ENCODE measurements at regions not wholly inside any gene's neighbourhood (a gene's known extent, or its start where the extent isn't known, plus 50 kb on each side); places are given as distances from the start of the nearest gene placed in this dataset.

DNA sequence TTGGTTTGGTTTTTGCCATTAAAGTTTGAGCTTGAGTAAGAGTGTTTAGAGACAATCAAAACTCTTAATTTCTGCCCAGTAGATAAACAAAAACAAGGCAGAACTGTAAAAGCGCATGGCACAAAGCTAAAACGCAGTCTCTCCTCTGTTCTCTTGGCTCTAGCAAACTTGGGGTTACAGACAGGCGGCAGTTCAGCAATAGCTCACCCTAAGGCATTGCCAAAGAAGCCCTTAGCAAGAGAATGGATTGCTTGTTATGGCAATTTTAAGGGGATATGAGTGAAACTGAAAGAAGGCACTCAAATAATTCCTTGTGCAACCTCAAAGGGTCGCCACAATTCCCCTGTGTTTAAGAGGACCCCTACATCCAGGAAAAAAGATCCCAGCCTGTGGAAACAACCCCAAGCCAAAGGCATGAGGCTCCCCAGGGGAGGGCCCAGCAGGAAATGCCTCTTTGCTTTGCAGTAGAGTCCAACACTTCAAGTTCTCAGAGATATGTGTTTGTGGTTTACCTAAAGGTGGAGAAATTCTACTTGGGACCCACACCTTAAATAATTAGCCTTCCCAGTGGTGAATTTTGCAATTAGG lies 317.0 kb upstream of the MPDZ start:
- Mint-ChIP-seq H3K36me3 (ENCODE audit: low read depth) (no peaks in the 10 kb centered on the region), H3K4me1 (ENCODE audit: low read depth) (no peaks in the 10 kb centered on the region), H3K27ac (no peak overlapping the region), H3K4me3 (no peak overlapping the region), H3K9me3 (ENCODE audit: insufficient read depth) (no peaks in the 10 kb centered on the region), H3K27me3 (ENCODE audit: low read depth) (no peaks in the 10 kb centered on the region)
- ChIA-PET CTCF (no interaction called here), POLR2A (no interaction called here)
- ATAC-seq (no peak), DNase-seq (no peak)

DNA sequence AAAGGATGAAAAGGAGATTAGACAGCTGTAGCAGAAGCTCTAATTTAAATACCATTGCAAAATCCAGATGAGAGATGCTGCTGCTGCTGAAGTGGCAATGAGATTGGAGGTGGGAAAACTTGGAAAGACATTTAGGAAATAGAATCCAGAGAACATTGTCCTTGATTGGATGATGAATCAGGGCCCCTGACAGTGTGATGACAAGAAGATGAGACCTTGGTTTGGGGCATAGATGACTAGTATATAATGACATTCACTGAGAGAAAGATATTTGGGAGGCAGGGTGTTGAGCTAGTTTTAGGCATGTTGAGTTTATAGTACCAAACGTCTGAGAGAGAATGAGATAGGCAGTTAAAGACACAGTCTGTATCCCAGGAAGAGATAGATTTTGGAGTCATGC lies 311.5 kb upstream of the MPDZ start:
- ChIA-PET CTCF (no interaction called here), POLR2A (no interaction called here)
- no peaks in the 10 kb centered on the region for H3K36me3 Mint-ChIP-seq (ENCODE audit: low read depth)
- no peaks in the 10 kb centered on the region for H3K27me3 Mint-ChIP-seq (ENCODE audit: low read depth)
- H3K9me3 Mint-ChIP-seq (ENCODE audit: insufficient read depth), result no peaks in the 10 kb centered on the region
- no peaks in the 10 kb centered on the region for H3K4me1 Mint-ChIP-seq (ENCODE audit: low read depth)
- DNase-seq, result no peak
- ATAC-seq, result no peak
- no peak overlapping the region for H3K4me3 Mint-ChIP-seq
- H3K27ac Mint-ChIP-seq, result no peak overlapping the region

DNA sequence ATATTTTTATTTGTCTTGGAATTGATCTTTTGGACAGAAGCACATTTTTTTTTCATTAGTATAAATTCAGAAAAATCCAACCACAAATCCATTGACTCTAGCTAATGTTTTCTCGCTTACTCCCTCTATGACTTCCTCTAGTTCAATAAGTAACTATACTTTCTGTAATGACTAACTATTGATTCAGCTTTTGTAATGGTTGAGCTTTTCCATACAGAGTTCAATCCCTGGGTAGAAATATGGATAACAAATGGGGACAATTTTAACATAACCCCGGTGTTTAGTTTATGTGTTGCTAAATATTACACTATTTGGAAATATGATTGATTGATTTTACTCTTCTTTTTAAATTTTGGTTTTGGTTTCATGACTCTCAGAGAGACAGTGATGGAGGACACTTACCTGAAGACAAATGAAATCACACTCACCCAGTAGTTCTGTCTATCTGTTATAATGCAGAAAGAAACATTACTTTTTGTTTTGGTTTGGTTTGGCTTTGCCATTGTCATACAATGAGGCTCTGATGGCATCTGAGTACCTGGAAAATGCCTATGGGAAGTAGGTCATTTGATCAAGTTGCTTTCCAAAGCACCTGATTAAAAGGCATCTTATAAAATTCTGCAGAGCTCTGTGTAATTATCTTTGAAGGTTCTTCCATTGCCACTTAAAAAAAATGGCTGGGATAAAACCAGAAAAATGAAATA lies 309.7 kb upstream of the MPDZ start:
- Mint-ChIP-seq H3K27me3 (ENCODE audit: low read depth) (no peaks in the 10 kb centered on the region), H3K27ac (no peak overlapping the region), H3K9me3 (ENCODE audit: insufficient read depth) (no peaks in the 10 kb centered on the region), H3K4me3 (no peak overlapping the region), H3K36me3 (ENCODE audit: low read depth) (no peaks in the 10 kb centered on the region), H3K4me1 (ENCODE audit: low read depth) (no peaks in the 10 kb centered on the region)
- ChIA-PET CTCF (no interaction called here), POLR2A (no interaction called here)
- ATAC-seq, result no peak
- DNase-seq, result no peak

DNA sequence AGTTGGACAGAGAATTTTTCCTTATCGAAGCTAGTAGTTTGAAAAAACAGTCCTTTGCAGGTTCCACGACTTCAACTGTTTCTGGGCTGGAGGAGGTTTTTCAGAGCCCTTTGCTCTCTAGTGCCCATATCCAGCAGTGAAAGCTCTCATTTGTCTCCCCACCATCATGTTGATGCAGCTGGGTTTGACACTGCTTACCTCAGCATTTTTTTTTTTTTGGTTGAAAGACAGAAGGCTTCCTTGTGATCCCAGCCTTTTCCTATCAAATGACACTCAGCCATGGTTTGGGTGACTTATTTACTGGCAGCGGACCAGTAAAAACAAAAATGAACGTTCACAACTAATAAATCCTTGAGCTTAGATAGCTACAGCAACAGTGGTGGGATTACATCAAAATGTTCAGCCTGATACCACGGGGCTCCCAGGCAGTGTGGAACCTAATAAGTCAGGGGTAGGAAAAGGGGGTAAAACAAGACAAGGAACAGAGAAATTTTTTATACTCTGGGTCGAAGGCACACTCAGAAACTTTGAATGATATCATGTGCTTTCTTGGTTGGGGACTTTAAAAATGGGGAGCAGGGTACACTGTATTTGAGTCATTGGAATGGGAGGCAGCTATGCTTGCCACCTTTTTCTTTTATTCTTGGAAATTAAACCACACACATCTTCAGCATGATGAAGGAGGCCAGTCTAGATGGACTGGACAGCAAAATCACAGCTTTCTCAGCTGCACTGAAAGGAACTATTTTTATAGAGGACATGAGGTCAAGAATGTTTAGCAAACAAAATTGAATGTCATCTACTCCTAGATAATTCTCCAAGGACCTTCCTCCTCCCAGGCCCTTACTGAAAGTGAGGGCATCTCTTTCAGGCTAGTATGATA lies 308.9 kb upstream of the MPDZ start:
- ChIA-PET POLR2A (no interaction called here), CTCF (interaction anchor here (0.7 kb wide), 1 partner anchor 262 kb away, joined by 3 read pairs; no protein-coding TSS in a partner anchor)
- no peak for DNase-seq
- no peak for ATAC-seq
- H3K4me3 Mint-ChIP-seq, result no peak overlapping the region
- H3K36me3 Mint-ChIP-seq (ENCODE audit: low read depth), result no peaks in the 10 kb centered on the region
- no peaks in the 10 kb centered on the region for H3K4me1 Mint-ChIP-seq (ENCODE audit: low read depth)
- H3K27ac Mint-ChIP-seq, result no peak overlapping the region
- H3K9me3 Mint-ChIP-seq (ENCODE audit: insufficient read depth), result no peaks in the 10 kb centered on the region
- H3K27me3 Mint-ChIP-seq (ENCODE audit: low read depth), result no peaks in the 10 kb centered on the region

DNA sequence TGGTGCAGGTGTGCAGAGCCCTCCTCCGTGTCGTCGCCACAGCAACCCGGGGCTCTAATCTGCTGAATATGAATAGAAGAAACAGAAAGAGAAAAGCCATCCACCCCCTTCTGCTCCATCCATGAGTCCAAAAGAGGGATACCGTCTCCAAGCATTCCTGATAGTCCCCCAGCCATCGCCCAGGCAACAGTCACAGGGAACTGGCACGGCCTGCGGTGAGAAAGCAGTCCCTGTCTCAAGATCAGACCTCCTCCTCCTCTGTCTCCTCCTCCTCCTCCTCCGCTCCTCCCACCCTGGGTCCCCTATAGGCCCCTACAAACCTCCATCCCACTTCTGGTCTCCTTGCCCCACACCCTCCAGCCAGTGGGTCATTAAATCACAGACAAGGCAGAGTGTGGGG lies 308.1 kb upstream of the MPDZ start:
- ChIA-PET CTCF (interaction anchor here (0.7 kb wide), 1 partner anchor 263 kb away, joined by 3 read pairs; no protein-coding TSS in a partner anchor), POLR2A (no interaction called here)
- DNase-seq (no peak), ATAC-seq (no peak)
- Mint-ChIP-seq H3K36me3 (ENCODE audit: low read depth) (no peaks in the 10 kb centered on the region), H3K4me1 (ENCODE audit: low read depth) (no peaks in the 10 kb centered on the region), H3K27ac (no peak overlapping the region), H3K4me3 (no peak overlapping the region), H3K27me3 (ENCODE audit: low read depth) (no peaks in the 10 kb centered on the region), H3K9me3 (ENCODE audit: insufficient read depth) (no peaks in the 10 kb centered on the region)

- Mint-ChIP-seq H3K27ac (no peak overlapping the region), H3K9me3 (ENCODE audit: insufficient read depth) (no peaks in the 10 kb centered on the region), H3K4me1 (ENCODE audit: low read depth) (no peaks in the 10 kb centered on the region), H3K36me3 (ENCODE audit: low read depth) (no peaks in the 10 kb centered on the region), H3K27me3 (ENCODE audit: low read depth) (no peaks in the 10 kb centered on the region), H3K4me3 (no peak overlapping the region)
- no peak for ATAC-seq
- DNase-seq, result no peak
- CTCF ChIA-PET, result no interaction called here
- POLR2A ChIA-PET, result no interaction called here
Measured at GRCh38 chr9:13586587-13587374, 307.3 kb upstream of the MPDZ start.

- no peaks in the 10 kb centered on the region for H3K4me1 Mint-ChIP-seq (ENCODE audit: low read depth)
- CTCF ChIA-PET, result interaction anchor here (1.1 kb wide), 1 partner anchor 48 kb away, joined by 3 read pairs; no protein-coding TSS in a partner anchor
- no peak overlapping the region for H3K27ac Mint-ChIP-seq
- H3K36me3 Mint-ChIP-seq (ENCODE audit: low read depth), result no peaks in the 10 kb centered on the region
- POLR2A ChIA-PET, result no interaction called here
- DNase-seq (no peak), ATAC-seq (no peak)
- H3K9me3 Mint-ChIP-seq (ENCODE audit: insufficient read depth), result no peaks in the 10 kb centered on the region
- no peaks in the 10 kb centered on the region for H3K27me3 Mint-ChIP-seq (ENCODE audit: low read depth)
- H3K4me3 Mint-ChIP-seq, result no peak overlapping the region
Measured at GRCh38 chr9:13580760-13581159, 301.3 kb upstream of the MPDZ start.

DNA sequence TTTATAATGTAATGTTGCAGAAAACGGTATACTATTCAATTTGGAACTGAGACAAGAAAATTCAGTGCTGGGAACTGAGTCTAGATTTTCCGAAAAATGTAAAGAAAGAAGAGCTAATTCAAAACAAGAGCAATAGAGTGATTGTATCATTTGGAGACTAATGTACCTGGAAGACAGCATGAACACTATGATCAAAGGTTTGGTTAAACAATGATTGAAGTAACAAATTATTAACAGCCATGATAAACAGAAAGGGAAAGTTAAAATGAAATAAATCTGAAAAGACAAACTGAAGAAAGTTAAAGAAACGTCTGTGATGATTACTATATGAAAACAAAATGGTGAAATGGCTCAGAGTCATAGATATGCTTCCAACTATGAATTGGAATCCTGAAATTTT lies 300.6 kb upstream of the MPDZ start:
- no peak for ATAC-seq
- no peaks in the 10 kb centered on the region for H3K27me3 Mint-ChIP-seq (ENCODE audit: low read depth)
- no peak overlapping the region for H3K4me3 Mint-ChIP-seq
- CTCF ChIA-PET, result interaction anchor here (1.1 kb wide), 1 partner anchor 47 kb away, joined by 3 read pairs; no protein-coding TSS in a partner anchor
- H3K4me1 Mint-ChIP-seq (ENCODE audit: low read depth), result no peaks in the 10 kb centered on the region
- DNase-seq, result no peak
- POLR2A ChIA-PET, result no interaction called here
- no peaks in the 10 kb centered on the region for H3K36me3 Mint-ChIP-seq (ENCODE audit: low read depth)
- no peaks in the 10 kb centered on the region for H3K9me3 Mint-ChIP-seq (ENCODE audit: insufficient read depth)
- H3K27ac Mint-ChIP-seq, result no peak overlapping the region

GRCh38 chr9:13576101-13576500 lies 296.6 kb upstream of the MPDZ start:
- ATAC-seq (no peak), DNase-seq (no peak)
- H3K9me3 Mint-ChIP-seq (ENCODE audit: insufficient read depth), result no peaks in the 10 kb centered on the region
- H3K4me1 Mint-ChIP-seq (ENCODE audit: low read depth), result no peaks in the 10 kb centered on the region
- H3K36me3 Mint-ChIP-seq (ENCODE audit: low read depth), result no peaks in the 10 kb centered on the region
- no peaks in the 10 kb centered on the region for H3K27me3 Mint-ChIP-seq (ENCODE audit: low read depth)
- no peak overlapping the region for H3K4me3 Mint-ChIP-seq
- CTCF ChIA-PET, result no interaction called here
- POLR2A ChIA-PET, result no interaction called here
- H3K27ac Mint-ChIP-seq, result no peak overlapping the region

DNA sequence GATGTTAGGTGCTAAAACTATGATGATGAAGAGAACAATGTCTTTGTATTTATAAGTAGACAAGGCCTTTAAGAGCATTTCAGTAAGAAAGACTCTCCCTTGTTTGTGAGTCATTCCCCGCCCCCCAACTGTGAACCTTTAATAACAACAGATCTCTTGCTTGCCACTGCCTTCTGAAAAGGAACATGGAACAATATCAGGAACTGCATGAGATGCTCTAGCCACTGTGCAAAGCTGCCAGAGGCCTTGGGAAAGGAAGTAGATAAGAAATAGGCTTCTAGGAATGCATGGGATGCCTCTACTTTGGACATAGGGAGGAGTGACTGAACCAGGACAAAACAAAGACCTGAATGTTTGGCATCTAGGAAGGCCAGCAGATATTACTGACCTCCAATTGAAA lies 296.1 kb upstream of the MPDZ start:
- Mint-ChIP-seq H3K9me3 (ENCODE audit: insufficient read depth) (no peaks in the 10 kb centered on the region), H3K4me1 (ENCODE audit: low read depth) (no peaks in the 10 kb centered on the region), H3K4me3 (no peak overlapping the region), H3K27me3 (ENCODE audit: low read depth) (no peaks in the 10 kb centered on the region), H3K27ac (no peak overlapping the region), H3K36me3 (ENCODE audit: low read depth) (no peaks in the 10 kb centered on the region)
- ChIA-PET POLR2A (no interaction called here), CTCF (no interaction called here)
- ATAC-seq, result no peak
- DNase-seq, result no peak

- ATAC-seq (no peak), DNase-seq (no peak)
- H3K4me3 Mint-ChIP-seq, result no peak overlapping the region
- ChIA-PET POLR2A (no interaction called here), CTCF (no interaction called here)
- H3K9me3 Mint-ChIP-seq (ENCODE audit: insufficient read depth), result no peaks in the 10 kb centered on the region
- no peak overlapping the region for H3K27ac Mint-ChIP-seq
- H3K27me3 Mint-ChIP-seq (ENCODE audit: low read depth), result peaks cover 3% of the 10 kb centered on the region
- H3K4me1 Mint-ChIP-seq (ENCODE audit: low read depth), result no peaks in the 10 kb centered on the region
- H3K36me3 Mint-ChIP-seq (ENCODE audit: low read depth), result no peaks in the 10 kb centered on the region
Measured at GRCh38 chr9:13570068-13570974, 290.8 kb upstream of the MPDZ start.
